SK-N-SH treated with all-trans-retinoic acid at 6 μM for 48 hours (cell line): ENCODE measurements at regions not wholly inside any gene's neighbourhood (a gene's known extent, or its start where the extent isn't known, plus 50 kb on each side); places are given as distances from the start of the nearest gene placed in this dataset.

Source experiments
- ATAC-seq: fragments of 200-7000 bp; cut with Tn5 transposase; 3 replicates; pipeline ENCODE4 v1.9.1; 2020; ENCODE audit warnings: mild to moderate bottlenecking, moderate library complexity
- BACH2 ChIP-seq: fragments of 250-450 bp; sonication (Bioruptor Pico); IDR thresholded peaks from 2 replicates; pipeline ENCODE4 v1.9.0; 2021; ENCODE audit warnings: mild to moderate bottlenecking, borderline replicate concordance
- CREB5 ChIP-seq: fragments of 250-450 bp; sonication (Bioruptor Pico); IDR thresholded peaks from 2 replicates; pipeline ENCODE4 v1.5.1; 2020; ENCODE audit warnings: low read depth, mild to moderate bottlenecking, moderate library complexity
- ESRRG ChIP-seq: fragments of 250-450 bp; sonication (Bioruptor Pico); IDR thresholded peaks from 2 replicates; pipeline ENCODE4 v1.6.1; 2021; ENCODE audit warnings: mild to moderate bottlenecking
- GLIS3 ChIP-seq: fragments of 250-450 bp; sonication (Bioruptor Pico); IDR thresholded peaks from 2 replicates; pipeline ENCODE4 v1.5.0; 2020; ENCODE audit warnings: mild to moderate bottlenecking, moderate library complexity
- ISL1 ChIP-seq: fragments of 250-450 bp; sonication (Bioruptor Pico); IDR thresholded peaks from 2 replicates; pipeline ENCODE4 v2.1.2; 2022; ENCODE audit warnings: mild to moderate bottlenecking, moderate library complexity
- OSR1 ChIP-seq: fragments of 250-450 bp; sonication (Bioruptor Pico); IDR thresholded peaks from 2 replicates; pipeline ENCODE4 v1.8.0; 2022; ENCODE audit warnings: moderate library complexity, mild to moderate bottlenecking, inconsistent platforms
- PPARA ChIP-seq: fragments of 250-450 bp; sonication (Bioruptor Pico); IDR thresholded peaks from 2 replicates; pipeline ENCODE4 v1.5.0; 2020; ENCODE audit warnings: mild to moderate bottlenecking, borderline replicate concordance
- RARB ChIP-seq: fragments of 250-450 bp; sonication (Bioruptor Pico); IDR thresholded peaks from 2 replicates; pipeline ENCODE4 v1.8.0; 2021; ENCODE audit warnings: mild to moderate bottlenecking, moderate library complexity
- SNAI2 ChIP-seq: fragments of 250-450 bp; sonication (Bioruptor Pico); IDR thresholded peaks from 2 replicates; pipeline ENCODE4 v1.5.0; 2020; ENCODE audit warnings: mild to moderate bottlenecking, moderate library complexity
- TCF4 ChIP-seq: fragments of 250-450 bp; sonication (Bioruptor Pico); IDR thresholded peaks from 2 replicates; pipeline ENCODE4 v1.8.0; 2021; ENCODE audit warnings: mild to moderate bottlenecking, moderate library complexity, borderline replicate concordance
- ZC3H10 ChIP-seq: fragments of 250-450 bp; sonication (Bioruptor Pico); IDR thresholded peaks from 2 replicates; pipeline ENCODE4 v1.5.1; 2021; ENCODE audit warnings: mild to moderate bottlenecking, moderate library complexity
- ZFP30 ChIP-seq: fragments of 450-650 bp; formaldehyde crosslinking; IDR thresholded peaks from 2 replicates; pipeline ENCODE4 v1.5.0; 2022; ENCODE audit warnings: mild to moderate bottlenecking, moderate library complexity
- ZNF565 ChIP-seq: fragments of 450-650 bp; formaldehyde crosslinking; conservative IDR thresholded peaks from 2 replicates; pipeline ENCODE4 v1.5.0; 2020; ENCODE audit warnings: low read depth, mild to moderate bottlenecking, moderate library complexity
- ZNF70 ChIP-seq: fragments of 450-650 bp; formaldehyde crosslinking; IDR thresholded peaks from 2 replicates; pipeline ENCODE4 v1.5.0; 2020; ENCODE audit warnings: mild to moderate bottlenecking, moderate library complexity
- ZNF8 ChIP-seq: fragments of 450-650 bp; formaldehyde crosslinking; IDR thresholded peaks from 2 replicates; pipeline ENCODE4 v1.5.0; 2020; ENCODE audit warnings: mild to moderate bottlenecking, moderate library complexity
- TF ChIP-seq, protein P1 (sequence below): fragments of 250-450 bp; sonication (Bioruptor Pico); IDR thresholded peaks from 2 replicates; pipeline ENCODE4 v1.5.0; 2020; ENCODE audit warnings: mild to moderate bottlenecking, moderate library complexity
- TF ChIP-seq, protein P2 (sequence below): fragments of 250-450 bp; sonication (Bioruptor Pico); IDR thresholded peaks from 2 replicates; pipeline ENCODE4 v1.8.0; 2020; ENCODE audit warnings: mild to moderate bottlenecking, moderate library complexity, borderline replicate concordance
- TF ChIP-seq, protein P3 (sequence below): fragments of 250-450 bp; sonication (Bioruptor Pico); IDR thresholded peaks from 2 replicates; pipeline ENCODE4 v1.8.0; 2021; ENCODE audit warnings: low read depth, mild to moderate bottlenecking, moderate library complexity, borderline replicate concordance
- TF ChIP-seq, protein P4 (sequence below): fragments of 250-450 bp; sonication (Bioruptor Pico); IDR thresholded peaks from 2 replicates; pipeline ENCODE4 v1.5.1; 2021; ENCODE audit warnings: mild to moderate bottlenecking, moderate library complexity

DNA sequence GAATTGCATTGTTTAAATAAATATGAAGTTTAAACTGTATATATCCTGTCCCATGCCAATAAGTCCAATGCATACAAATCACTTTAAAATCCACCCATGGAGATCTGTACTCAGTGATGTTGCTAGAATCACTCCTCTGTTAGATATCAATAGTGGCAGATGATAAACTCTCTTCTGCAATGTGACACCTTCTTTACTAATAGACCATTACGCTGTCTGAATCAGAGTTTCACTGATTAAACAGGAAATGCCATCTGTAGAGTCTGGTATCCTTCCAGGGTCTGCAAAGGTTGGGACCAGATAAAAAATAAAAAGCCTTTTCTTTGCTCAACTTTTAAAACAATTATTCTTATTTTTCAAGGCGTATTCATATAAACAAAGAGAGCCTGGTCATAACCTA lies 134.5 kb downstream of the EDN3 start:
- TF ChIP-seq PPARA (CRISPR knock-in tag), result no peak
- no peak for TF ChIP-seq RARB (CRISPR knock-in tag)
- TF ChIP-seq OSR1 (CRISPR knock-in tag), result no peak
- TF ChIP-seq BACH2 (CRISPR knock-in tag), result no peak
- TF ChIP-seq, all 23 proteins: peak for 0
- peak; percentile 42 for ATAC-seq

DNA sequence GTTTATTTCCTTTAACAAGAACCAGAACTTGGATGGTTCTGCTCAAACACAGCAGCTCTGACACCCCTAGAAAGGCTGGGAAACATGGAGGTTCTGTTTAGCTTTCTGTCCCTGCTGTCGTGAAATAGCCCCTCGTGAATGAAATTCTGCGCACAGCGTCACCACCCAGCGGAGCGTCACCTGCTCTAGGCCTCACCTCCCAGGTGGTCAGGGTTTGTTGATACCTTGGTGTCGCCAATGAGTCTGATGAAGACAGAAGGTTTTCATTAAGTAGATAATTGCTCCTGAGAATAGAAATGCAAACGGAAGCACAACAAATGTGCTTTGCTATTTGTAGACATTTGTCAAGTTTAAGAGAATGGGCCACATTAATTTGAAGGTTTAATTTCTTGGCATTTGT lies 135.1 kb downstream of the EDN3 start:
- TF ChIP-seq ZC3H10 (CRISPR knock-in tag) (no peak), TCF4 (CRISPR knock-in tag) (0 out of 2 replicates have a peak, but pooled peaks have one; percentile 30), PPARA (CRISPR knock-in tag) (no peak), RARB (CRISPR knock-in tag) (no peak), ZFP30 (CRISPR knock-in tag) (no peak), ZNF565 (CRISPR knock-in tag) (no peak), ISL1 (CRISPR knock-in tag) (no peak), ZNF70 (CRISPR knock-in tag) (no peak)
- TF ChIP-seq, protein P1, sequence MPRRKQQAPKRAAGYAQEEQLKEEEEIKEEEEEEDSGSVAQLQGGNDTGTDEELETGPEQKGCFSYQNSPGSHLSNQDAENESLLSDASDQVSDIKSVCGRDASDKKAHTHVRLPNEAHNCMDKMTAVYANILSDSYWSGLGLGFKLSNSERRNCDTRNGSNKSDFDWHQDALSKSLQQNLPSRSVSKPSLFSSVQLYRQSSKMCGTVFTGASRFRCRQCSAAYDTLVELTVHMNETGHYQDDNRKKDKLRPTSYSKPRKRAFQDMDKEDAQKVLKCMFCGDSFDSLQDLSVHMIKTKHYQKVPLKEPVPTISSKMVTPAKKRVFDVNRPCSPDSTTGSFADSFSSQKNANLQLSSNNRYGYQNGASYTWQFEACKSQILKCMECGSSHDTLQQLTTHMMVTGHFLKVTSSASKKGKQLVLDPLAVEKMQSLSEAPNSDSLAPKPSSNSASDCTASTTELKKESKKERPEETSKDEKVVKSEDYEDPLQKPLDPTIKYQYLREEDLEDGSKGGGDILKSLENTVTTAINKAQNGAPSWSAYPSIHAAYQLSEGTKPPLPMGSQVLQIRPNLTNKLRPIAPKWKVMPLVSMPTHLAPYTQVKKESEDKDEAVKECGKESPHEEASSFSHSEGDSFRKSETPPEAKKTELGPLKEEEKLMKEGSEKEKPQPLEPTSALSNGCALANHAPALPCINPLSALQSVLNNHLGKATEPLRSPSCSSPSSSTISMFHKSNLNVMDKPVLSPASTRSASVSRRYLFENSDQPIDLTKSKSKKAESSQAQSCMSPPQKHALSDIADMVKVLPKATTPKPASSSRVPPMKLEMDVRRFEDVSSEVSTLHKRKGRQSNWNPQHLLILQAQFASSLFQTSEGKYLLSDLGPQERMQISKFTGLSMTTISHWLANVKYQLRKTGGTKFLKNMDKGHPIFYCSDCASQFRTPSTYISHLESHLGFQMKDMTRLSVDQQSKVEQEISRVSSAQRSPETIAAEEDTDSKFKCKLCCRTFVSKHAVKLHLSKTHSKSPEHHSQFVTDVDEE (CRISPR knock-in tag), result no peak
- ATAC-seq, result no peak

GRCh38 chr20:59437601-59438031 lies 137.2 kb downstream of the EDN3 start:
- no peak for TF ChIP-seq GLIS3 (CRISPR knock-in tag)
- TF ChIP-seq ZFP30 (CRISPR knock-in tag), result no peak
- peak; percentile 91 for TF ChIP-seq ISL1 (CRISPR knock-in tag)
- TF ChIP-seq ZC3H10 (CRISPR knock-in tag), result no peak
- TF ChIP-seq ZNF70 (CRISPR knock-in tag), result 0 out of 2 replicates have a peak, but pooled peaks have one; percentile 48
- TF ChIP-seq OSR1 (CRISPR knock-in tag), result no peak
- TF ChIP-seq ZNF8 (CRISPR knock-in tag), result no peak; the same call in 1 of the 2 replicates
- TF ChIP-seq, protein P2, sequence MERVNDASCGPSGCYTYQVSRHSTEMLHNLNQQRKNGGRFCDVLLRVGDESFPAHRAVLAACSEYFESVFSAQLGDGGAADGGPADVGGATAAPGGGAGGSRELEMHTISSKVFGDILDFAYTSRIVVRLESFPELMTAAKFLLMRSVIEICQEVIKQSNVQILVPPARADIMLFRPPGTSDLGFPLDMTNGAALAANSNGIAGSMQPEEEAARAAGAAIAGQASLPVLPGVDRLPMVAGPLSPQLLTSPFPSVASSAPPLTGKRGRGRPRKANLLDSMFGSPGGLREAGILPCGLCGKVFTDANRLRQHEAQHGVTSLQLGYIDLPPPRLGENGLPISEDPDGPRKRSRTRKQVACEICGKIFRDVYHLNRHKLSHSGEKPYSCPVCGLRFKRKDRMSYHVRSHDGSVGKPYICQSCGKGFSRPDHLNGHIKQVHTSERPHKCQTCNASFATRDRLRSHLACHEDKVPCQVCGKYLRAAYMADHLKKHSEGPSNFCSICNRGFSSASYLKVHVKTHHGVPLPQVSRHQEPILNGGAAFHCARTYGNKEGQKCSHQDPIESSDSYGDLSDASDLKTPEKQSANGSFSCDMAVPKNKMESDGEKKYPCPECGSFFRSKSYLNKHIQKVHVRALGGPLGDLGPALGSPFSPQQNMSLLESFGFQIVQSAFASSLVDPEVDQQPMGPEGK (CRISPR knock-in tag), result peak; percentile 44; the same call in 1 of the 2 replicates
- TF ChIP-seq, protein P3, sequence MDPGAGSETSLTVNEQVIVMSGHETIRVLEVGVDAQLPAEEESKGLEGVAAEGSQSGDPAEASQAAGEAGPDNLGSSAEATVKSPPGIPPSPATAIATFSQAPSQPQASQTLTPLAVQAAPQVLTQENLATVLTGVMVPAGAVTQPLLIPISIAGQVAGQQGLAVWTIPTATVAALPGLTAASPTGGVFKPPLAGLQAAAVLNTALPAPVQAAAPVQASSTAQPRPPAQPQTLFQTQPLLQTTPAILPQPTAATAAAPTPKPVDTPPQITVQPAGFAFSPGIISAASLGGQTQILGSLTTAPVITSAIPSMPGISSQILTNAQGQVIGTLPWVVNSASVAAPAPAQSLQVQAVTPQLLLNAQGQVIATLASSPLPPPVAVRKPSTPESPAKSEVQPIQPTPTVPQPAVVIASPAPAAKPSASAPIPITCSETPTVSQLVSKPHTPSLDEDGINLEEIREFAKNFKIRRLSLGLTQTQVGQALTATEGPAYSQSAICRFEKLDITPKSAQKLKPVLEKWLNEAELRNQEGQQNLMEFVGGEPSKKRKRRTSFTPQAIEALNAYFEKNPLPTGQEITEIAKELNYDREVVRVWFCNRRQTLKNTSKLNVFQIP, result no peak
- TF ChIP-seq, protein P4, sequence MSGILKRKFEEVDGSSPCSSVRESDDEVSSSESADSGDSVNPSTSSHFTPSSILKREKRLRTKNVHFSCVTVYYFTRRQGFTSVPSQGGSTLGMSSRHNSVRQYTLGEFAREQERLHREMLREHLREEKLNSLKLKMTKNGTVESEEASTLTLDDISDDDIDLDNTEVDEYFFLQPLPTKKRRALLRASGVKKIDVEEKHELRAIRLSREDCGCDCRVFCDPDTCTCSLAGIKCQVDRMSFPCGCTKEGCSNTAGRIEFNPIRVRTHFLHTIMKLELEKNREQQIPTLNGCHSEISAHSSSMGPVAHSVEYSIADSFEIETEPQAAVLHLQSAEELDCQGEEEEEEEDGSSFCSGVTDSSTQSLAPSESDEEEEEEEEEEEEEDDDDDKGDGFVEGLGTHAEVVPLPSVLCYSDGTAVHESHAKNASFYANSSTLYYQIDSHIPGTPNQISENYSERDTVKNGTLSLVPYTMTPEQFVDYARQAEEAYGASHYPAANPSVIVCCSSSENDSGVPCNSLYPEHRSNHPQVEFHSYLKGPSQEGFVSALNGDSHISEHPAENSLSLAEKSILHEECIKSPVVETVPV, result peak; percentile 78; the same call in 1 of the 2 replicates
- 0 out of 2 replicates have a peak, but pooled peaks have one; percentile 28 for TF ChIP-seq SNAI2 (CRISPR knock-in tag)
- 0 out of 2 replicates have a peak, but pooled peaks have one; percentile 30 for TF ChIP-seq ZNF565 (CRISPR knock-in tag)
- TF ChIP-seq RARB (CRISPR knock-in tag), result no peak
- TF ChIP-seq TCF4 (CRISPR knock-in tag), result peak; percentile 93
- TF ChIP-seq, protein P1 (CRISPR knock-in tag), result peak; percentile 94; the same call in 1 of the 2 replicates
- peak; percentile 63; the same call in 1 of the 2 replicates for TF ChIP-seq CREB5
- TF ChIP-seq ESRRG (CRISPR knock-in tag), result 0 out of 2 replicates have a peak, but pooled peaks have one; percentile 18
- ATAC-seq, result peak; percentile 67
